NCI-H526 (cell line): ENCODE measurements at regions not wholly inside any gene's neighbourhood (a gene's known extent, or its start where the extent isn't known, plus 50 kb on each side); places are given as distances from the start of the nearest gene placed in this dataset.
"Not testable (repeated sequence)": the region's sequence is repeated elsewhere in the genome, so short reads cannot be mapped to it uniquely, and the experiment has no call there.

Experiments
- DNase-seq, 2 experiments: peaks; one replicate each; lab custom pipeline; 2025; lab: John Stamatoyannopoulos, UW

GRCh38 chr6:56839533-56840183, 115.2 kb upstream of the BEND6 start:
- no peak for DNase-seq

- no peak for DNase-seq
Observed at GRCh38 chr6:56838965-56839364, 115.9 kb upstream of the BEND6 start.

DNA sequence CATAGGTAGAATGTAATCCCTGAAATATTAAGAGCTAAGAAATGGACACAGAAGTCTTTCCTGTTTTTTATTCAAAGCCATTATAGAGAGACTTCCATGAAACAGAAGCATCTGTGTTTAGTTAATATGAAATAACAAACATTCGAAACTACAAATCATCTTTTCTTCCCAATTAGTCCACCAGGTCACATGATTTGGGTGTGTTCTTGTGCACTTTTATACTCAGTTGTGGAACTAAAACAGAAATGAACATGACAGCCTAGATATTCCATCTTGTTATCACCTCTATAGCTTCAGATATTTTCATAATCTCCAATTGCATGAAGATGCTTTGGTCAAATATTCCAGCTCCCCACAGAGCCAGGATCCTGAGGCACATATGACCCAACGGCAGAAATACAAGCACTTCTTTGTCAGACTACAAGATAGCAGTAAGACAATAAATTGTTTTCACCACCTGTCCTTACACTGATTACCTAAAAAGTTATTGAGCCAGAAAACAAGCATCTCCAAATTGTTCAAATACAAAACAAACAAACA, 116.8 kb upstream of the BEND6 start:
- no peak for DNase-seq

DNA sequence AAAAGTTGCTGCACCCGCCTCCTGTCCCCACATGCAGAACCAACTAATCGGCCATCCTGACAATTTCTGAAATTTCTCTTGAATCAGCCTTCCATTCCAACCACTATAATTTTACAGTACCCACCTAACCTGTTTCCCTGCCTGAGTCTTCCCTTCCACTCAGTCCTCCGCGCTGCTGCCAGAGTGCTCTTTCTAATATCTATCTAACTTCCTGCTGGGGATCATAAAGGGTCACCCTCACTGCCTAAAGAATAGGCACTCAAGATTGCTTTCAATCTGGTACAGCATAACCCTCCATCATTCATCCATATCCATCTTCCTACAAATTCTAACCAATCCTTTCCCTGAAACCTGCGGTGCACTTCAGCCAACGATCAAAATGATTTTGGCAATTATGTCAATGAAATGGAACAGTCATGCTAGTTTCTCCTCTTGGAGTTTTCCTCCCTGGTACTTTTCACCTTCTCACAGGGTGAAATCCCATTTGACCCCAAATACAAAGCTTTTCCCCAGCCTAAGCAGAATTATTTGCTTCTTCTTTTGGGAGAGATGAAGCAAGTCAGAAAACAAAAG, 117.5 kb upstream of the BEND6 start:
- DNase-seq: no peak

GRCh38 chr6:56835612-56836011, 119.3 kb upstream of the BEND6 start:
- no peak for DNase-seq

DNA sequence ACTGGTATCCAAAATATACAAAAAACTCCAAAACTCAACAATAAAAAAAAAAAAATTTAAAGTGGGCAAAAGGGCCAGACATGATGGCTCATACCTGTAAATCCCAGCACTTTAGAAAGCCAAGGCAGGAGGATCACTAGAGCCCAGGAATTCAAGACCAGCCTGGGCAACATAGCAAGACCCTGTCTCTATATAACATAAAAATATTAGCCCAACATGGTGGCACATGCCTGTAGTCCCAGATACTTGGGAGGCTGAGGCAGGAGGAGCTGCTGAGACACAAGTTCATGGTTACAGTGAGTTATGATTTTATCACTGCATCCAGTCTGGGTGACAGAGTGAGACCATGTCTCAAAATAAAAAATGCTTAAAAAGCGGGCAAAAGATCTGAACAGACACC, 121.0 kb upstream of the BEND6 start:
- no peak for DNase-seq

GRCh38 chr6:56833127-56833791, 121.6 kb upstream of the BEND6 start:
- no peak for DNase-seq

- no peak for DNase-seq
Observed at GRCh38 chr6:56832225-56832624, 122.7 kb upstream of the BEND6 start.

GRCh38 chr6:56831334-56831733, 123.6 kb upstream of the BEND6 start:
- no peak for DNase-seq

- no peak for DNase-seq
Observed at GRCh38 chr6:56827908-56828649, 126.8 kb upstream of the BEND6 start.

DNA sequence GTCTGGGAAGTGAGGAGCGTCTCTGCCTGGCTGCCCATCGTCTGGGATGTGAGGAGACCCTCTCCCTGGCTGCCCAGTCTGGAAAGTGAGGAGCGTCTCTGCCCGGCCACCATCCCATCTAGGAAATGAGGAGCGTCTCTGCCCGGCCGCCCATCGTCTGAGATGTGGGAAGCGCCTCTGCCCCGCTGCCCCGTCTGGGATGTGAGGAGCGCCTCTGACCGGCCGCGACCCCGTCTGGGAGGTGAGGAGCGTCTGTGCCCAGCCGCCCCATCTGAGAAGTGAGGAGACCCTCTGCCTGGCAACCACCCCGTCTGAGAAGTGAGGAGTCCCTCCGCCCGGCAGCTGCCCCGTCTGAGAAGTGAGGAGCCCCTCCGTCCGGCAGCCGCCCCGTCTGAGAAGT, 130.5 kb upstream of the BEND6 start:
- DNase-seq: not testable (repeated sequence)

- no peak for DNase-seq
Observed at GRCh38 chr6:56821005-56821432, 133.9 kb upstream of the BEND6 start.

DNA sequence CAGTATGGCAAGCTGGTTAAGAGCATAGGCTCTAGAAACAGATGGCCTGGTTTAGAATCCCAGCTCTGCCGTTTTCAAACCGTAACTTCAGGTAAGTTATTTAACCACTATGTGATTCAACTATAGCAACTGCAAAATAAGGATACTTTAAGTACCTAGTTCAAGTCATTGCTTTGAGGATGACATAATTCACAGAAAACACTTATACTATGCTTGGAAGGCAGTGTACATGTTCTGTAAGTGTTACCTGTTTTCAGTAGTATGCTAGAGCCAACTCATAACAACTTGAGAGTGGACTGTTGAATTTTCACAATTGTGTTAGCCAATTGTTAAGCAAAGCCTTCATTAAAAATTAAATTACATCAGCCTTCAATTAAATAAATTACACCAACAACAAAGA, 134.8 kb upstream of the BEND6 start:
- no peak for DNase-seq

DNA sequence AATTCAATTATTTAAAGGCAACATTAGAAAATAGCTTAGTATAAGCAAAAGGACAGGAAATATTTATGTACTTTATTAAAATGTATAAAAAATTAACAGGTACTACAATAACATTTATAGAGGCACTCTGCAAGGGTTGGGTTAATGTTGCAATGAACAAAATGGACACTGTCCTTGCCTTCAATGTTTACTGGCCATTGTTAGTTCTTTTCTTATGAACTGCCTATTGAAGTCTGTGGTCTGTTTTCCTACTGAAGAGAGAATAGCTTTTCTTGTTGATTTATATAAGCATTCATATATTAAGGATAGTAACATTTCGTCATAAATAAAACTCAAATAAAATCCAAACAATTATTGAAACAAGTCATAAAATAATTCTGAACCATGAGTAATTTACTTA, 135.3 kb upstream of the BEND6 start:
- no peak for DNase-seq

DNA sequence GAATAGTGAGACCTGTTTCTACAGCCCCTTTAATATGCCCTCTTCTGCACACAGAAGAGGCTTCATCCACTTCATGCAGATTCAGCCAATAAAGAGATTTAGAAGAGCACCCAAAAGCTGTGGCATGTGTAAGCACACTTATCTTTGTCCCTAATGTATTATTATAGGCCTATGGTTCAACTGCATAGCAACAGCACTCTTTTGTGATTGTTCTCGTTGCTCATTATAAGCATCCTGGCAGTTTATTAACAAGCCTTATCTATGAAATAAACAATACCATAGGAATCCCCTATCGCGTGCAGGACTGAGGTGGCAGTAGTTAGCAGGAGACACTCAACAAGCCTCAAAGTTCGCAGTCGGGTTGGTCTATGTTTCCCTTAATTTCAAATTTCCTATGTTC, 138.5 kb upstream of the BEND6 start:
- DNase-seq: no peak

DNA sequence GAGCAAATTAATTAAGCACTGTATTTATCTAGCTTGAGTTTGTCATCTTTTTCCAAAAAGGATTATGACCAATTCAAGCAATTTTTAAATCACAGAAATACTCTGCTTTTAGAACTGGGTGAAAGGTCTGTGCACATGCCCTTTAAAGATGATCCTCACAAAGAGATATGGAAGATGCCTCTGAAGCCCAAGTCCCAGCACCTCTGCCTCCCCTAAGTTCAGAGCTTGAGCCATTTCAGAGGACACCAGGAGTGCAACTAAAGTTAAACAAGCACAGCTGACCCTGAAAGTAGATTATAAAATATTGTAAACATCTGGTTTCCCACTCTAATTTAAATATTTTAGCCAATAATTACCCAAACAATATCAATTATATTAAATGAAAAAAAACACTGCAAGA, 139.5 kb upstream of the BEND6 start:
- no peak for DNase-seq

DNA sequence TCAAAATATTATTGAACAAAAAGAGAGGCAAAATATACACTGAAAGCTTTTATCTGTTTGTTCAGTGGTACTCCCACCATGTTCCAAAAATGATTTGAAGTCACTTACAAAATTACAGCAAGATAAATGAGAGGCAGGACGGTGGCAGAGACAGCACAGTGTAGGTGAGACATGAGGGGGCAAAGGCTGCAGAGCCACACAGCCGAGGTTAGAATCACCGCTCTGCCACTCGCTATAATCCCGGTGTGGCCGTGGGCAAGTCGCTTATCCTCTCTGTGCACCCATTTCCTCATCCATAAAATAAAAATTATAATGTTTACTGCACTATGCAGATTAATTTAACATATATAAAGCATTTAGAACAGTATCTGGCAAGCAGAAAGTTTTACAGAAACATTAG, 140.1 kb upstream of the BEND6 start:
- no peak for DNase-seq

- DNase-seq: no peak
Observed at GRCh38 chr6:56814308-56814707, 140.6 kb upstream of the BEND6 start.

DNA sequence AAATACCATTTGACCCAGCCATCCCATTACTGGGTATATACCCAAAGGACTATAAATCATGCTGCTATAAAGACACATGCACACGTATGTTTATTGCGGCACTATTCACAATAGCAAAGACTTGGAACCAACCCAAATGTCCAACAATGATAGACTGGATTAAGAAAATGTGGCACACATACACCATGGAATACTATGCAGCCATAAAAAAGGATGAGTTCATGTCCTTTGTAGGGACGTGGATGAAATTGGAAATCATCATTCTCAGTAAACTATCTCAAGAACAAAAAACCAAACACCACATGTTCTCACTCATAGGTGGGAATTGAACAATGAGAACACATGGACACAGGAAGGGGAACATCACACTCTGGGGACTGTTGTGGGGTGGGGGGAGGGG, 142.1 kb upstream of the BEND6 start:
- DNase-seq: not testable (repeated sequence)

GRCh38 chr6:56808871-56809359, 146.0 kb upstream of the BEND6 start:
- DNase-seq: no peak

GRCh38 chr6:56807989-56808337, 146.9 kb upstream of the BEND6 start:
- no peak for DNase-seq

GRCh38 chr6:56807326-56807988, 147.4 kb upstream of the BEND6 start:
- DNase-seq: no peak
